Left lung (tissue), 4 donors: ENCODE measurements at regions not wholly inside any gene's neighbourhood (a gene's known extent, or its start where the extent isn't known, plus 50 kb on each side); places are given as distances from the start of the nearest gene placed in this dataset.

Source experiments
- ATAC-seq: fragments of 200-7000 bp; cut with Tn5 transposase; one replicate; pipeline ENCODE4 v1.9.1; 2020; ENCODE audit warnings: moderate library complexity
- DNase-seq, 4 donors: peaks; one replicate each; pipeline ENCODE4 v3.0.0-alpha.2; 2013 to 2020
- H3K27ac ChIP-seq, 2 donors: fragments of 200-600 bp; sonication (generic) in 1 of 2; one replicate each; pipeline versions ENCODE4 v1.5.0 to v1.8.0; 2020 to 2021
- H3K27me3 ChIP-seq, 2 donors: fragments of 200-600 bp; sonication (generic) in 1 of 2; one replicate each; pipeline versions ENCODE4 v1.5.0 to v1.8.0; 2020 to 2021
- H3K36me3 ChIP-seq, 2 donors: fragments of 200-600 bp; sonication (generic) in 1 of 2; one replicate each; pipeline versions ENCODE4 v1.5.0 to v1.8.0; 2020 to 2021
- H3K4me1 ChIP-seq, 2 donors: fragments of 200-600 bp; one replicate each; pipeline ENCODE4 v1.8.0; 2021
- H3K4me3 ChIP-seq, 2 donors: fragments of 200-600 bp; sonication (generic) in 1 of 2; one replicate each; pipeline versions ENCODE4 v1.5.0 to v1.8.0; 2020 to 2021; ENCODE audit warnings: mild to moderate bottlenecking in 1 of 2
- H3K9me3 ChIP-seq, 2 donors: fragments of 200-600 bp; sonication (generic) in 1 of 2; one replicate each; pipeline versions ENCODE4 v1.5.0 to v1.8.0; 2020 to 2021
- intact Hi-C, 2 donors: fragments of 100-400 bp; cut with DNase I; formaldehyde crosslinking; loops; one replicate each; pipeline versions ENCODE4 v1.11.2 to v1.14.2; 2022
- TF ChIP-seq, protein P1 (sequence below), 2 donors: fragments of 200-600 bp; sonication (generic) in 1 of 2; IDR thresholded peaks; one replicate each; pipeline versions ENCODE4 v1.5.0 to v1.8.0; 2021; ENCODE audit warnings: antibody characterized with exemption in 2 of 2
- donor health status: DM: no; HTN: yes; CAD: no.
- donor health status: DM: no; HTN: no; CAD: no.

DNA sequence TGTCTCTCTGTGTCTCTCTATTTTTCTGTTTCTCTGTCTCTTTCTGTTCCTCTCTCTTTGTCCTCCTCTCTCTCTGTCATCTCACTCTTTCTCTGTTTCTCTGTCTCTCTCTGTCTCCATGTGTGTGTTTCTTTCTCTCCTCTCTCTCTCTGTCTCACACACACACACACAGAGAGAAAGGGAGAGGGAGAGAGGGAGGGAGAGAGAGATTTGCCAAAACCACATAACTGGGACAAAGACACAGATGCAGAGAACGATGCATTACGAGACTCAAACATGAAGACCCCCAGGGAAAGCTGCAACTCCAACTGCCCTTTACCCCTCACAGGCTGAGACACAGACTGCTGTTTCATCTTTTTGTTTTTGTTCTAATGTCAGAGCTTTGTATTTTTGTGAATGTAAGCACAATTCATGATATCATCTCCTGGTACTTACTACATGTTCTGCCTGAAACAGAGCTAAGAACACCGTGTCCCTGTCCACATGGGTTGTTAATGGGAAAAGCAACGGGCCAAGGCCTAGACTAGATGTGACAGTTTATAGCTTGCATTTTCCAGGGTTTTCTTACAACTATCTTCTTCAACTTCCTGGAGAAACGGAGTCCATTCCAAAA, 177.1 kb upstream of the ARID1B start:
- Histone ChIP-seq H3K4me1 (peaks cover 0 to 3% of the 10 kb centered on the region in 2 donors), H3K4me3 (no peak overlapping the region), H3K9me3 (peaks cover 0 to 4% of the 10 kb centered on the region in 2 donors), H3K27ac (peak overlapping the region in 1 of 2 donors; percentile 47), H3K27me3 (no peaks in the 10 kb centered on the region), H3K36me3 (no peaks in the 10 kb centered on the region)
- ATAC-seq (peak; percentile 21), DNase-seq (peak in 1 of 4 donors; percentile 21)
- TF ChIP-seq, protein P1, sequence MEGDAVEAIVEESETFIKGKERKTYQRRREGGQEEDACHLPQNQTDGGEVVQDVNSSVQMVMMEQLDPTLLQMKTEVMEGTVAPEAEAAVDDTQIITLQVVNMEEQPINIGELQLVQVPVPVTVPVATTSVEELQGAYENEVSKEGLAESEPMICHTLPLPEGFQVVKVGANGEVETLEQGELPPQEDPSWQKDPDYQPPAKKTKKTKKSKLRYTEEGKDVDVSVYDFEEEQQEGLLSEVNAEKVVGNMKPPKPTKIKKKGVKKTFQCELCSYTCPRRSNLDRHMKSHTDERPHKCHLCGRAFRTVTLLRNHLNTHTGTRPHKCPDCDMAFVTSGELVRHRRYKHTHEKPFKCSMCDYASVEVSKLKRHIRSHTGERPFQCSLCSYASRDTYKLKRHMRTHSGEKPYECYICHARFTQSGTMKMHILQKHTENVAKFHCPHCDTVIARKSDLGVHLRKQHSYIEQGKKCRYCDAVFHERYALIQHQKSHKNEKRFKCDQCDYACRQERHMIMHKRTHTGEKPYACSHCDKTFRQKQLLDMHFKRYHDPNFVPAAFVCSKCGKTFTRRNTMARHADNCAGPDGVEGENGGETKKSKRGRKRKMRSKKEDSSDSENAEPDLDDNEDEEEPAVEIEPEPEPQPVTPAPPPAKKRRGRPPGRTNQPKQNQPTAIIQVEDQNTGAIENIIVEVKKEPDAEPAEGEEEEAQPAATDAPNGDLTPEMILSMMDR (IDR thresholded peaks at IDR 0.05) = no peak
- intact Hi-C loops = no loop called here

DNA sequence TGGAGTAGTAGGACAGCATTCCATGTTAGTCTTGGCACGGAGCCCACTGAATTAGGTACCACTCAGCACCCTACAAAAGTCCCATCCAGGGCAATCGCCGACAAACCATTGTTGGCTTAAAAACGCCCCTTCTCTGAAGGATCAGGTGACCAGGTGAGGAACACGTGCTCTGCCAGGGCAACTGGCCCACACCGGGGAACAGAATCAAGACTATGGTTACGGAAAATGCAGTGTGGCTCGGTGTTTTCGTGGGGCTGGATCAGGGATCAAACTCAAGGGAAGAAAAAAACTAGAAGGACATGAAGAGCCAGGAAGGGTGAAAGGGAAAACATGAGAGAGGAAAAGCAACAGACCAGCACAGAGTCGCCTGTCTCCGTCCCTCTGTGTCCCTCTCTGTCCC, 177.8 kb upstream of the ARID1B start:
- TF ChIP-seq, protein P1 (IDR thresholded peaks at IDR 0.05) = no peak
- no peak for ATAC-seq
- H3K27me3 ChIP-seq = no peaks in the 10 kb centered on the region
- no peaks in the 10 kb centered on the region for H3K9me3 ChIP-seq
- no peak overlapping the region for H3K4me3 ChIP-seq
- no peak for DNase-seq
- peak overlapping the region in 1 of 2 donors; percentile 47 for H3K27ac ChIP-seq
- intact Hi-C loops = no loop called here
- H3K4me1 ChIP-seq = peaks cover 0 to 3% of the 10 kb centered on the region in 2 donors
- H3K36me3 ChIP-seq = no peaks in the 10 kb centered on the region

DNA sequence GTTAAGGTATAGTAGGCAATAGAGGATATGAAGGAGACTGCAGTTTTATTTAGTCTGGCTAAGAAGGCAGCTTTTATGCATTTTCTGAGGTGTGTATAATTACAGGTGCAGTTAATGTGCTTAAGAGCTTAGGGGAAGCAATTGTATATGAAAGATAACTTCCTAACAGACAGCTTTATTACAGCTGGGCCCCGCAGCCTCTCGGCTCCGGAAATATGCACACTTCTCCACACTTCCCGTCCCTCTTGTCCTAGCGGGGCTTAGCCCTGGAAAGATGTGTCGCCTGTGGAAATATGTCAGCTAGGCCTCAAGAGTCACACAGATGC, 178.4 kb upstream of the ARID1B start:
- intact Hi-C loops = no loop called here
- ATAC-seq = no peak
- no peak overlapping the region for H3K27ac ChIP-seq
- H3K9me3 ChIP-seq = no peaks in the 10 kb centered on the region
- H3K27me3 ChIP-seq = no peaks in the 10 kb centered on the region
- H3K4me1 ChIP-seq = peaks cover 0 to 3% of the 10 kb centered on the region in 2 donors
- no peak overlapping the region for H3K4me3 ChIP-seq
- DNase-seq = peak in 1 of 4 donors; percentile 10
- TF ChIP-seq, protein P1 (IDR thresholded peaks at IDR 0.05) = no peak
- no peaks in the 10 kb centered on the region for H3K36me3 ChIP-seq

DNA sequence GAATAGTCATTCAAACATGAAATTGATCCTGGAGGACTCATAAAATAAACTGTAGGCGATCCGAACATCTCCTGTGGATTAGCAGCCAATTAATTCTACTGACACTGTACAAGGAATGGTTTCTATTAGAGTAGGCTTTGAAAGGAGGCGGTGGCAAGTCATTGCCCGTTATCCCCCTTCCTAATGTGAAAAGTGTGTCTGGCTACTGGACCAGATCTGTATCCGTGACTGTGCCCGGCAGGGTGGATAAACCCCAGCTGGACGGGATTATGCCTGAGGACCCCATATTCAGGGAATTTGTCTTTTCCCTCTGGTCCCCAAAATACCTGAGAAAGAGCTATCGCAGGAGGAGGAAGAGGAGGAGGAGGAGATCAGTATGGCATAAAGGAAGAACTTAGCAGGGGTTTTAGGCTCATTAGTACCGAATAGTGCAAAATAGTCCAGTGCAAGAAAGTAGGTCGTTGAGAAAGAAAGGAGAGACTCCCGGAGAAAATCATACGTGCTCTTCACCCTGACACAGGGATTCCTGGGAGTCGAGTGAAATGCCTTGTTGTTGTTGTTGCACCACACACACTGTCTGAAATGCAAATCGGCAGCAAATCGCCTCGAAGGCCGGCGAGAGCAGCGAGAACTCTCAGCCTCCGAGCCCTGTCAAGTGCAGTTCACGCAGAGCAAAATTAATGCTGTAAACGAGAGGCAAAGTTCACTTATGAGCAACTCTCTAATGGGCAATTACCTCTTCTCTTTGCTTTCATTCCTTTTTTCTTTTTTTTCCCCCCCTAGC, 178.9 kb upstream of the ARID1B start:
- Histone ChIP-seq H3K36me3 (no peaks in the 10 kb centered on the region), H3K4me1 (peaks cover 0 to 3% of the 10 kb centered on the region in 2 donors), H3K27me3 (no peaks in the 10 kb centered on the region), H3K9me3 (no peaks in the 10 kb centered on the region), H3K27ac (no peak overlapping the region), H3K4me3 (no peak overlapping the region)
- TF ChIP-seq, protein P1 (IDR thresholded peaks at IDR 0.05) = no peak
- DNase-seq (no peak), ATAC-seq (no peak)
- intact Hi-C loops = no loop called here

DNA sequence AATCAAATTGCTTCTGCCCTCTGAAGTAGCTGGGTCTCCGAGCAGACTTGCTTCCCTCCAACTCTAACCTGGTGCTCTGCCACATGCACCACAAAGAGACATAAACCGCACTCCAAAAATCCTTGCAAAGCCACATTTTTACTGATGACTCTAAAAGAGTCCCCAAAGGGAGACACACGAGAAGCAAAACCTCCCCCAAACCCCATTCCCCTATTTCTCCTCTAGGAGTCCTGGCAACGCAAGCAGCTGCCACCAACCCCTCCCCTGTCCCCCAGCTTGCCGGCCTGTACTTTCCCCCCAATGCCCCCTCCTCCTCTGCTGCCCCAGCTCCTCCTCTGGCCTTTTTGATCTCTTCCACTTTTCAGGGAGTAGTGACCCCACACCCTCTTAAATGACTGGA, 180.1 kb upstream of the ARID1B start:
- DNase-seq (no peak), ATAC-seq (no peak)
- no peaks in the 10 kb centered on the region for H3K27me3 ChIP-seq
- intact Hi-C loops = no loop called here
- H3K36me3 ChIP-seq = no peaks in the 10 kb centered on the region
- no peak overlapping the region for H3K4me3 ChIP-seq
- H3K27ac ChIP-seq = no peak overlapping the region
- H3K9me3 ChIP-seq = no peaks in the 10 kb centered on the region
- H3K4me1 ChIP-seq = peaks cover 0 to 3% of the 10 kb centered on the region in 2 donors
- TF ChIP-seq, protein P1 (IDR thresholded peaks at IDR 0.05) = no peak
